ENCODE measurements at regions not wholly inside any gene's neighbourhood (a gene's known extent, or its start where the extent isn't known, plus 50 kb on each side); places are given as distances from the start of the nearest gene placed in this dataset.

- no peaks in the 10 kb centered on the region for H3K36me3 Mint-ChIP-seq (ENCODE audit: low read depth)
- Histone ChIP-seq H3K36me3 (ENCODE audit: insufficient read depth) (no peaks in the 10 kb centered on the region), H3K4me3 (no peak overlapping the region), H3K27me3 (ENCODE audit: insufficient read depth) (no peaks in the 10 kb centered on the region), H3K4me2 (no peak overlapping the region), H3K79me2 (replicated peaks; ENCODE audit: insufficient read depth) (no peaks in the 10 kb centered on the region), H3K9me2 (ENCODE audit: insufficient read depth) (peaks cover 4% of the 10 kb centered on the region; the same call in 1 of the 2 replicates), H4K20me1 (replicated peaks; ENCODE audit: insufficient read depth) (no peaks in the 10 kb centered on the region), H3F3A (replicated peaks; ENCODE audit: low read depth) (no peaks in the 10 kb centered on the region), H2AFZ (no peak overlapping the region; the same call in 1 of the 2 replicates), H3K27ac (ENCODE audit: low read depth) (no peak overlapping the region), H3K4me1 (ENCODE audit: insufficient read depth) (peaks cover 12% of the 10 kb centered on the region)
- no peak for DNase-seq (ENCODE audit: low spot score)
- TF ChIP-seq CTCF (conservative IDR thresholded peaks at IDR 0.05; ENCODE audit: low read depth in 2 of 2) (no peak), EZH2 (IDR thresholded peaks at IDR 0.05; ENCODE audit: low read depth, unreplicated experiment) (no peak), JUNB (IDR thresholded peaks at IDR 0.05; ENCODE audit: unreplicated experiment) (no peak), ETS1 (IDR thresholded peaks at IDR 0.05) (no peak), CREB1 (CRISPR knock-in tag; IDR thresholded peaks at IDR 0.05; ENCODE audit: low read depth) (no peak), ZNF114 (CRISPR knock-in tag; IDR thresholded peaks at IDR 0.05) (no peak), EZH2phosphoT487 (IDR thresholded peaks at IDR 0.05; ENCODE audit: unreplicated experiment) (no peak), POLR2AphosphoS5 (IDR thresholded peaks at IDR 0.05; ENCODE audit: low read depth) (no peak), STAT1 (IDR thresholded peaks at IDR 0.05; ENCODE audit: unreplicated experiment) (no peak), ZNF331 (CRISPR knock-in tag; IDR thresholded peaks at IDR 0.05; ENCODE audit: low read depth) (no peak), REST (IDR thresholded peaks at IDR 0.05; ENCODE audit: unreplicated experiment) (no peak), NANOG (IDR thresholded peaks at IDR 0.05; ENCODE audit: borderline replicate concordance) (no peak), ZNF462 (CRISPR knock-in tag; IDR thresholded peaks at IDR 0.05) (no peak)
- H3K4me1 Mint-ChIP-seq = peaks cover 18% of the 10 kb centered on the region
- H3K4me3 Mint-ChIP-seq = no peak overlapping the region
- no peaks in the 10 kb centered on the region for H3K27me3 Mint-ChIP-seq (ENCODE audit: insufficient read depth, low read depth, poor library complexity)
- no peak for ATAC-seq
- no peak overlapping the region for H3K27ac Mint-ChIP-seq
- H3K9me3 Mint-ChIP-seq = no peaks in the 10 kb centered on the region
Observed at GRCh38 chr13:81304121-81304659, 963.3 kb upstream of the SPRY2 start.
